ENCODE measurements at regions not wholly inside any gene's neighbourhood (a gene's known extent, or its start where the extent isn't known, plus 50 kb on each side); places are given as distances from the start of the nearest gene placed in this dataset.

DNA sequence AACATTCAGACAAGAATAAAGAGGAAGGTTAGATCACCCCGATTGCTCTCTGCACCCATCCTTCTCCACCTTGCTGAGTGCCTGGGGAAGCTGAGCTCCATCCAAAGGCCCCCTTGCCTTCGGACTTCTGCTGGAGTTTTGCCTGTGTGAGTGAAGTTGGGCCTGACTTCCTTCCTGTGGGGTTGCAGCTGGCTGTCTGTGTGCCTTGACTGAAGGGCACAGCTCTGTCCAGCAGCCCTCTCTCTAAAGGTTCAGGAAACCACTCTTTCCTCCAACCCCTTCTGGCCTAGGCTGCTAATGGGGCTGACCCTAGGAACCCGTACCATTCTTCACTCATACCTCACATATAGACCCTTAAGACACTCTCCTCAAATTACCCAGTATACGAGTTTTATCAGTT, 173.4 kb upstream of the HMCN1 start:
- in situ Hi-C loops (cut with MboI; ENCODE audit: low sequenced_read_pairs, unreplicated experiment), result no loop called here
- TF ChIP-seq, protein P1, sequence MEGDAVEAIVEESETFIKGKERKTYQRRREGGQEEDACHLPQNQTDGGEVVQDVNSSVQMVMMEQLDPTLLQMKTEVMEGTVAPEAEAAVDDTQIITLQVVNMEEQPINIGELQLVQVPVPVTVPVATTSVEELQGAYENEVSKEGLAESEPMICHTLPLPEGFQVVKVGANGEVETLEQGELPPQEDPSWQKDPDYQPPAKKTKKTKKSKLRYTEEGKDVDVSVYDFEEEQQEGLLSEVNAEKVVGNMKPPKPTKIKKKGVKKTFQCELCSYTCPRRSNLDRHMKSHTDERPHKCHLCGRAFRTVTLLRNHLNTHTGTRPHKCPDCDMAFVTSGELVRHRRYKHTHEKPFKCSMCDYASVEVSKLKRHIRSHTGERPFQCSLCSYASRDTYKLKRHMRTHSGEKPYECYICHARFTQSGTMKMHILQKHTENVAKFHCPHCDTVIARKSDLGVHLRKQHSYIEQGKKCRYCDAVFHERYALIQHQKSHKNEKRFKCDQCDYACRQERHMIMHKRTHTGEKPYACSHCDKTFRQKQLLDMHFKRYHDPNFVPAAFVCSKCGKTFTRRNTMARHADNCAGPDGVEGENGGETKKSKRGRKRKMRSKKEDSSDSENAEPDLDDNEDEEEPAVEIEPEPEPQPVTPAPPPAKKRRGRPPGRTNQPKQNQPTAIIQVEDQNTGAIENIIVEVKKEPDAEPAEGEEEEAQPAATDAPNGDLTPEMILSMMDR (IDR thresholded peaks at IDR 0.05; ENCODE audit: borderline replicate concordance, control extremely low read depth, extremely low read depth, insufficient read depth, missing control alignments), result no peak
- DNase-seq (ENCODE audit: low spot score), result no peak

DNA sequence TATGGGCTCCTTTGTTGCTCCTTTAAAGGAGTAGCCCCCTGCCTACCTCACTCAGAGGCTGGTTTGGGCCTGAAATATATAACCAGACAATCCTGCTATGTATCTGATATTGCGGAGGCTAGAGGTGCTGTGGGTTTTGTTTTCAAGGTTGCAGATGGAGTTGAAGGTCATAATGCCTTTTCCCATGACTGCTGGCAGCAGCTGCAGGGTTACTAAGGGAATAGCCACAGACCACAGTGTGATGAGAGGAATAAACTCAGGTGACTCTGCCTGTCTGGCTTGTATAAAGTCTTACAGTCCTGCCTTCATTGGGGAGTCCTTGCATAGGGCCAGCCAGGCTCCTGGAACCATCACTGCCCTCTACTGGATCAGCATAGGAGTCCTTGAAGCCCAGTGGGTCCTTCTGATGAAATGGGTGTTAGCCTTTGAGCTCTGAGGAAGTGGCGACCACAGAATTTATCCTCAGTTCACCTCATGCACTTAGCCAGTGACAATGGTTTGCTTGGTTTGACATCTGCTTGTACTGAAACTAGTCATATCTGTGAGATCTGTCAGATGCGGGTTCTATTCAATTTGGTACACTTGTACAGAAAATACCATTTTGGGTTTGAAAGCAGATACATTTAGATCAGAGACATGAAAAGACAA, 174.4 kb upstream of the HMCN1 start:
- TF ChIP-seq, protein P1 (IDR thresholded peaks at IDR 0.05; ENCODE audit: borderline replicate concordance, control extremely low read depth, extremely low read depth, insufficient read depth, missing control alignments), result peak; percentile 35
- peak; percentile 58 for DNase-seq (ENCODE audit: low spot score)
- in situ Hi-C loops (cut with MboI; ENCODE audit: low sequenced_read_pairs, unreplicated experiment), result no loop called here

DNA sequence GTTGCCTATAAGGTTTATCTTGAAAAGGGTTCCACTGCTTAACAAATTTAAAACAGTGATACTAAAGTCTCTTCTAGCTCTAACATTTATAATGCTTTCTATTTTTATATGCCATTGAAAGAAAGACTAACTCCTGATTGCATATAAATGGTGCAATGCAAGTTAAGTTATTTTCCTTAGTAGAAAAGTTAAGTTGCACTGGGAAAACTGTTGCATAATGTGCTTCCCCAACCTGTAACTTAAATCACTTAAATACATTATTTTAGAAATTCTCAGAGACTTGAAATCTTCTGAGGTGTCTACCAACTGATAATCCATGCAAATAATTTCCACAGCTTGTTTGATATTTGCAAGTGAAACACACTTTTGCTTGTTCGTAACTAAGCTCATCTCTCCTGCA, 175.0 kb upstream of the HMCN1 start:
- TF ChIP-seq, protein P1 (IDR thresholded peaks at IDR 0.05; ENCODE audit: borderline replicate concordance, control extremely low read depth, extremely low read depth, insufficient read depth, missing control alignments), result no peak
- in situ Hi-C loops (cut with MboI; ENCODE audit: low sequenced_read_pairs, unreplicated experiment), result no loop called here
- DNase-seq (ENCODE audit: low spot score), result no peak

DNA sequence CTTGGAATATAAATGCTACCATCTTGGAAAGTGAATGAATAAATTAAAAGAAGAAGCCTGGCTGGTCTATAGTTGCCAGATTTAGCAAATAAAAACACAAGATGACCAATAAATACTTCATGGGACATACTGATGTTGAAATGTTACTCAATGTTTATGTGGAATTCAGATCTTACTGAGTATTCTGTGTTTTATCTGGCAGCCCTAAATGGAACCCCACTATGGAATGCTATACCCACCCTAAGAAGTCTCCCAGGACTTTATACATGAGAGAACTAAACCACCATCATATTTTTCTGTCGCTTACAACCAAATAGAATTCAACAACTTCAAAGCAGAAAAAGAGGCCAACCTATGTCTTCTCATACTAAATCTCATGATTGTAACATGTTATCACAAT, 177.6 kb upstream of the HMCN1 start:
- TF ChIP-seq, protein P1 (IDR thresholded peaks at IDR 0.05; ENCODE audit: borderline replicate concordance, control extremely low read depth, extremely low read depth, insufficient read depth, missing control alignments), result no peak
- in situ Hi-C loops (cut with MboI; ENCODE audit: low sequenced_read_pairs, unreplicated experiment), result no loop called here
- DNase-seq (ENCODE audit: low spot score), result no peak

DNA sequence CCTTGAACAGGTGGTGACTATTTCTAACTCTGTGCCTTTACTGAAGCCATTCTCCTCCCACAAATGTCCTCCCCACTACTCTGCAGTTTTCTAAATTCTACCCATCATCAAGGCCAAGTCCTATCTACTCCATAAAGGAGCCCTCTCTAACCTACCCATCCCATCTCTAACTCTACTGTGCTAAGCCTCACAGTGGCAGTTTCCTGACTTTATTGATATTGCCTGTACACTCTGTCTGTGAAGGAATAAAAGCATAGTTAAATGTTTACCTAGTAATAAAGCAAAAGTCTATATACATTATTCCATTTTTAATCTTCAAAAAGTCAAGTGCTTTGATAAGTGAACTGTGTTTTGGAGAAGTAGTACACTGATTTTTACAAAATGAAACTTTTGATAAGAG, 178.4 kb upstream of the HMCN1 start:
- TF ChIP-seq, protein P1 (IDR thresholded peaks at IDR 0.05; ENCODE audit: borderline replicate concordance, control extremely low read depth, extremely low read depth, insufficient read depth, missing control alignments), result no peak
- no peak for DNase-seq (ENCODE audit: low spot score)
- in situ Hi-C loops (cut with MboI; ENCODE audit: low sequenced_read_pairs, unreplicated experiment), result no loop called here

DNA sequence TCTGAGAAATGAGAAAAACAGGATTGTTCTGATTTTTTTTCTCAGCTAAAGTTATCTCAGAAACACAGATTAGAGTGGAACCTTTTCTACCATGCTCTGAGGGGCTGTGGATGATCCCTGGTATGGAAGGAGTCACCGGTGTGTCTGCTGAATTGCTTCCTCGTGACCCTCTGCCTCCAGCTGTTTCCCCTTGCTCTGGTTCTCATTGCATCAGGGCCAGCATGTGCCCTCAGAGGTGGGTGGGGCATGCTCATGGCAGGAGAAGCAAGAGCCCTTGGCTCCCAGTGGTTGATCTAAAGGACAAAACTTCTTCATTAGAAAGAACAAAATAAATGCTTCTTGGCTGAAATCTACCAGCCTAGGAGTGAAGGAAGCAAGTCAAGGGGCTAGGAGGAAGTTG, 183.2 kb upstream of the HMCN1 start:
- in situ Hi-C loops (cut with MboI; ENCODE audit: low sequenced_read_pairs, unreplicated experiment), result no loop called here
- TF ChIP-seq, protein P1 (IDR thresholded peaks at IDR 0.05; ENCODE audit: borderline replicate concordance, control extremely low read depth, extremely low read depth, insufficient read depth, missing control alignments), result no peak
- DNase-seq (ENCODE audit: low spot score), result no peak
